HG03342 (cell line): ENCODE measurements at regions not wholly inside any gene's neighbourhood (a gene's known extent, or its start where the extent isn't known, plus 50 kb on each side); places are given as distances from the start of the nearest gene placed in this dataset.
"Not testable (repeated sequence)": the region's sequence is repeated elsewhere in the genome, so short reads cannot be mapped to it uniquely, and the experiment has no call there.

Experiments used
- ATAC-seq: cut with Tn5 transposase; IDR thresholded peaks from one replicate; pipeline ENCODE4 v1.9.1; 2021; ENCODE audit warnings: mild to moderate bottlenecking, moderate library complexity; ENCODE audit not compliant: unreplicated experiment

DNA sequence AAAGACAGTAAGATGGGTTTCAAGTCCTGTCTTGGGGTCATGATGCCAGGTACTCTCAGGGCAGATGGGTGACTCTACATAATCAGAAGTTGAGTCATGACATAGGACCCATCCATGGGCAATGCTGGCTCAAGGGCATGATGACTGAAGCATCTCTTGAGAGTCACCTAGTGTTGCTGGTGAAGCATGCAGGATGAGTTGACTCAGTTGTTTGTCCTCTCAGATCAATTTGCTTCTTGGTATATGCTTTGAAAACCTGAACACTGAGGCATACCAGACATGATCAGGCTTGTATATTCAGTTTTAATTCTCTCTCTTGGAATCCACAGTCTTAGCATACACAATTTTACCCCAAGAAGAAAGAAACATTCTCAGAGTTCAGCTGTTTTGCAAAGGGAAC, 658.9 kb upstream of the NXPH2 start:
- ATAC-seq, result no peak

DNA sequence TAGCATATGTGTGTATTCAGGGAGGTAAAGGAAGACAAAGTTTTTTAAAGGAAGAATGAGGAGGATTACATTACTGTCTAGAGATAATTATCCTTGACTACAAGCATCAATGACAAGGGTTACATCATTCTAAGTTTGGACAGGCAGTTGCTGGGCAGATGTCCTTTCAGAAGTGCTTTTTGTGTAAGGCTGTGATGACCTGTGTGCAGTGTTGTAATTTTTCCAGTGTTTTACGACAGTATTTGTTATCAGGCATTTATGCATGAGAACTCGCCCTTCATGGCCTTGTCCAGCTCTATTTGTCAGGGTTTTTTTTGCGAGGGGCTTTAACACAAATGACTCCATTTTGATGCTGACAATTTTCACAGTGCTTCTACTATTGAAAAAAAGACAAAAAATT, 658.3 kb upstream of the NXPH2 start:
- no peak for ATAC-seq

DNA sequence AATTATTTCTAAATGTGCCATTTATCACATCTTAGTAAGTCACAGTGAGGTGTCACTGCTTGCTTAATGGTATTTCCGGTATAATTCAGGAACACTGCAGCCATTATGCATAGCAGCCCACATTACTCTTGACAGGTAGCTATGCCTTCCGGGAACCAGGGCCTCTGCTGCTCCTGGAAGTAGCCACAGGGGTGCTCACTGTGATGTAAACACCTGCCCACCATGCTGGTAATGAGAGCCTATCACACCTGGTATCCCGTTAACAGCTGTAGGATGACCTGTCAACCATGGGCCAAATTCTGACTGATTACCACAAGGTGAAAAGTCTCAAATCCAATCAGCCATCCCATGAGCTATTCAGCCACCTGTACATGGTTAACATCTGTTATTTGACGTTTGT, 647.0 kb upstream of the NXPH2 start:
- ATAC-seq, result no peak

DNA sequence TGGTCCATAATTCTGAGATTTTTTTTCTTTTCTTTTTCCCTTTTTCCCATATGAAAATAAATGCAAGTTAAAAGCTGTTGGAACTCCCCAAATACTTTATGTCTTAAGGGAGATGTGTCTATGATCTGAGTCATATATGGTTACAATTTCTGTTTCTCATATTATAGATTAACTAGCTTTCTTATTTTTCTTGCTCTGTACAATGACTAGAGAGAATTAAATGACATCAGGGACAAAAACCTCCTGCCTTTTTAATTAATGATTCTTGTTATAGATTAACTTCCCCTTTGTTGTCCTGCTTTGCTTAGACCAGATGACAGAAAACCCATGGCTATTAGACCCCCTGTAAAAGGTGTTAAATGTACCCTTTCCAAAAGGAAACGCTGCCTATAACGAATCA, 643.9 kb upstream of the NXPH2 start:
- ATAC-seq, result no peak

DNA sequence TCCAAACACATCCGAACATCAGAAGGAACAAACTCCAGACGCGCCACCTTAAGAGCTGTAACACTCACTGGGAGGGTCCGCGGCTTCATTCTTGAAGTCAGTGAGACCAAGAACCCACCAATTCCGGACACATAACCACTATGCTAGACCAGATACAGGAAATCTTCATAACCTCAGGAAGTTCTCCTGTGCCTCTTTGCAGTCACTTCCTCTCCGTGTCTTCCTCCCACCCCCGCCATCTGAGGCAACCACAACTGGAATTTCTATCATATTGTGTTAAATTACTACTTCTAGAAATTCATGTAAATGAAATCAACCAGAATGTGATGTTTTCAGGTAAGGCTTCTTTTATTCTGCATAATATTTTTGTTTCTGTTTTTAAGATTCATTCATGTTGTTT, 631.0 kb upstream of the NXPH2 start:
- ATAC-seq, result no peak

DNA sequence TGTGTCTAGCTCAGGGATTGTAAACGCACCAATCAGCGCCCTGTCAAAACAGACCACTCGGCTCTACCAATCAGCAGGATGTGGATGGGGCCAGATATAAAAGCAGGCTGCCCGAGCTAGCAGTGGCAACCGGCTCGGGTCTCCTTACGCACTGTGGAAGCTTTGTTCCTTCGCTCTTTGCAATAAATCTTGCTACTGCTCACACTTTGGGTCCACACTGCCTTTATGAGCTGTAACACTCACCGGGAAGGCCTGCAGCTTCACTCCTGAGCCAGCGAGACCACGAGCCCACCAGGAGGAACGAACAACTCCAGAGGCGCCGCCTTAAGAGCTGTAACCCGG, 630.6 kb upstream of the NXPH2 start:
- ATAC-seq, result not testable (repeated sequence)

DNA sequence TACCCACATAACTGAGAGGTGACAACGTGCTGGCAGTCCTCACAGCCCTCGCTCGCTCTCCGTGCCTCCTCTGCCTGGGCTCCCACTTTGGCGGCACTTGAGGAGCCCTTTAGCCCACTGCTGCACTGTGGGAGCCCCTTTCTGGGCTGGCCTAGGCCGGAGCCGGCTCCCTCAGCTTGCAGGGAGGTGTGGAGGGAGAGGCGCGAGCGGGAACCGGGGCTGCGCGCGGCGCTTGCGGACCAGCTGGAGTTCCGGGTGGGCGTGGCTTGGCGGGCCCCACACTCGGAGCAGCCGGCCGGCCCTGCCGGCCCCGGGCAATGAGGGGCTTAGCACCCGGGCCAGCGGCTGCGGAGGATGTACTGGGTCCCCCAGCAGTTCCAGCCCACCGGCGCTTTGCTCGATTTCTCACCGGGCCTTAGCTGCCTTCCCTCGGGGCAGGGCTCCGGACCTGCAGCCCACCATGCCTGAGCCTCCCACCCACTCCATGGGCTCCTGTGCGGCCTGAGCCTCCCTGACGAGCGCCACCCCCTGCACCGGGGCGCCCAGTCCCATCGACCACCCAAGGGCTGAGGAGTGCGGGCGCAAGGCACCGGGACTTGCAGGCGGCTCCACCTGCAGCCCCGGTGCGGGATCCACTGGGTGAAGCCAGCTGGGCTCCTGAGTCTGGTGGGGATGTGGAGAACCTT, 630.1 kb upstream of the NXPH2 start:
- not testable (repeated sequence) for ATAC-seq

DNA sequence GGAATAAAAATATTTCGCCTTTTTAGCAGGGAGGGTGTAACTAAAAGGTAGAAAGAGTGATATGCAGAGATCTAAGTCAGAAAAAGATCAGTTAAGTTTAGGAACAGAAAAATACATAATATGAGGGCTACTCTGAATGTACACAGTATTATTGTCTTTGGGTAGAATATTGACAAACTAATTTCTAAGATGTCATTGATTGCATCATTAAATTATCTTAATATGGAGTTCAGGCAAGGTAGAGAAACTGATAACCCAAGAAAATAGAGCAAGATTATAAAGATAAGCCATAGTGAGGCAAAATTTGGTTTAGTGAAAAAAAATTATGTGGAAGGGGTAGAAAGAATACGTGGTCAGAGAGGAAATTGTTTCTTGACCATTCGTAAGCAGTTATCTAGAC, 629.0 kb upstream of the NXPH2 start:
- no peak for ATAC-seq

DNA sequence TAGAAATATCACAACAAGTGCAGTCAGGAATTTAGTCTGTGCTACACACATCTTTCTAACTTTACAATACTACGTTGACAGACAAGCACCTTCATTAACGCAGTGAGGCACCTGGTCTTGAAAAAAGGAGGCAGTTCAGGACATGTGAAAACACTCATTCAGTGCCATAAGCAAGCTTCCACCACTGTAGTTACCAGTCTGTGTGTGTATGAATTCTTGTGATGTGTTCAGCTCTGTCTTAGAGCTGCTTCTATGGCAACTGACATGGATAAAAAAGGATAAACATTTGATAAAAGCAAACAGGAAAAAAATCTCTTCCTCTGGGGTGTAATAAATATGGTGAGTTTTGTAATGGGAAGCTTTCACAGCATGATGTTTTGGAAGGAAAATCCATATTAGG, 623.8 kb upstream of the NXPH2 start:
- ATAC-seq, result no peak

DNA sequence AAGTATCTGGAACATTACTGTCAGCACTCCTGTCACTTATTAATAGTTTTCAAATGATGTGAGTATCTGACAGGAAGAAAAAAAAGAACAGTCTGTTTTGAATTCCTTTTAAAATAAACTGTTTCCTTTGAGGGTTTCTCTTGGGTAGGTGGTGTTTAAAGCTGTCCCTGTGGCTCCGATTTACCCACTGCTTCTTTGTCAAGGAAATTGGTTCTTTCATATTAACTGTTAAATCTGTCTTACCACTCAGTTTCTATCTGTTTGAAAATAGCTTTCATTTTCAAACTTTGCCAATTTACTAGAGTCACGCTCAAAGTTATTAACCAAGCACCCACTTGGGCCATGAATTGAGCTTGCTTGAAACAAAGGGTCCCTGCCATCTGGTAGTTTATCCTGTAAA, 614.6 kb upstream of the NXPH2 start:
- ATAC-seq, result no peak

DNA sequence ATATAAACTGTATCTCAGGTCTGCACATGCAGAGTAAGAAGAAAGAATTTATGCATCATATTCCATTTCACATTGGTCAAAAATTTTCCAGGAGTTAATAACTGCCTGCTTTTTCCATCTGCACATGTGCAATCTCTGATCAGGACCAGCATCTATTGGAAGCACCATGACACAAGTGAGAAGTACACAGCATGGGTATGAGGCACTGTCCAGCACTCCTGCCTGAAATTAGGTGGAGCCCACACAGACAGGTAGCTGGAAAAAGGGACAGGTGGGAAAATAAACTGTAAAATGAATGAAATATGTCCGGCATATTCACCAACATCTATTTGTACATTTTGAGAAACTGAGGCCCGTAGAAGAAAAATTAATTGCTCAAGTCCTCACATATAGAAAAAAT, 609.2 kb upstream of the NXPH2 start:
- ATAC-seq, result no peak

DNA sequence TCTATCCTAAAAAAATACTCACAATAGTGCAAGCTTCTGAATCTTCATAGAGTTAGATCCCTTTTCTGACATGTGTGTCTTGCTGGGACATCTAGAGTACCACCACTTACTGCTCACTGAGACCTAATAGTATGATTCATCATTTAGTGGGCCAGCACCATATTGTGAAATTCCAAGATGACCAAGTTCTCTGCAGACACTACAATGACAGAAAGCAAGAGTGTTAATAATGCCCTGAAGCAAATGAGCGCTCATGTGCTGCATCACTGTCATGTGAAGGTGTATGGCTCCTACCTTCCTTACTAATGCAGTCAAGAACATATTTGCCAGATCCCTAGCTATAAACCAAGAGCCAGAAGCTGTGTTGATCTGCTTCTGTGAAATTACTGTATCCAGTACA, 606.2 kb upstream of the NXPH2 start:
- no peak for ATAC-seq

DNA sequence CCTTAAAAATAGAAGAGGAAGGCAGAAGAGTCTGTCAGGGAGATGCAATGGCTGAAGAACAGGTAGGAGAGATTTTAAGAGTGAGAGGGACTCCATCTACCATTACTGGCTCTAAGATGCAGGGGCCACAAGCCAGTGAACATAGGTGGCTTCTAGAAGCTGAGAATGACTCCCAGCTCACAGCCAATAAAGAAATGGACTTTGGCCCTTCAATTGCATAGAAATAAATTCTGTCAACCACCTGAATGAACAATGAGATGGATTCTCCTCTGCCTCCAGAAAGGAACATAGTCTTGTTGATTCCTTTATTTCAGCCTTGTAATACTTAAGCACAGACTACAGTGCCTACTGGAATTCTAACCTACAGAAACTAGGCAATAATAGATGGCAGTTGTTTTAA, 603.3 kb upstream of the NXPH2 start:
- no peak for ATAC-seq

DNA sequence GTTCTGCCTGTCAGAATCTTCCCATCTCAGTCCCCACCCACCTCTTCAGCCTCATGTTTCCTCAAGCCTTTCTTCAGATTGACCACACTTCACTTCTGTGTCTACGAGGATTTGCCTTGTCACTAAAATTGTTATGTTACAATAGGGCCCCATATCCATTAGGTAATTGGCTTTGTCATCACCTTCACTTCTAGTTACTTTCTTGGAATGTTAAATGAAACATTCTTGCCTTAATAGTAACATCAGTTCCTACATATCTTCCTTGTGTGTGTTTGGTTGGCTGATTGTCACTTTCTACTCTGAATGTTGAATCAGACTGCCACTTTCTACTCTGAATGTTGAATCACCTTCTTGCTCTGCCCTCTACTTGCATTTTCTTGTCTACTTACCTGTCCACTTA, 599.9 kb upstream of the NXPH2 start:
- ATAC-seq, result no peak

DNA sequence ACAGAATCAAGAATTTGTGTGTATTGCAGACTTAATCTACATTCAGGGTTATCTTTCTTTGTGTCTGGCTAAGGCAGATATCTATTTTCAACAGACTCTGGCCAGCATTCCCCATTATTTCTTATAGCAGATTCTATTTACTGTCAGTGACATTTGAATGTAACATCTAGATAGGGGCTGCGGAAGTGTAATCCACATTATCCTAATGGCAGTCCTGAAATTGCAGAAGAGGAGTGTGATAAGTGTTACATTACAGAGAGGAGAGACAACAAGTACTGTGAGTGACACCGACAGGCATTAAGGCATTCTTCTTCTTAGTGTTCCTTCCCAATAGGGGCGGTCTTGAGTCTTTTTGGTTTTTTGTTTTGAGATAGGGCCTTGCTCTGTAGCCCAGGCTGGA, 598.2 kb upstream of the NXPH2 start:
- ATAC-seq, result no peak

DNA sequence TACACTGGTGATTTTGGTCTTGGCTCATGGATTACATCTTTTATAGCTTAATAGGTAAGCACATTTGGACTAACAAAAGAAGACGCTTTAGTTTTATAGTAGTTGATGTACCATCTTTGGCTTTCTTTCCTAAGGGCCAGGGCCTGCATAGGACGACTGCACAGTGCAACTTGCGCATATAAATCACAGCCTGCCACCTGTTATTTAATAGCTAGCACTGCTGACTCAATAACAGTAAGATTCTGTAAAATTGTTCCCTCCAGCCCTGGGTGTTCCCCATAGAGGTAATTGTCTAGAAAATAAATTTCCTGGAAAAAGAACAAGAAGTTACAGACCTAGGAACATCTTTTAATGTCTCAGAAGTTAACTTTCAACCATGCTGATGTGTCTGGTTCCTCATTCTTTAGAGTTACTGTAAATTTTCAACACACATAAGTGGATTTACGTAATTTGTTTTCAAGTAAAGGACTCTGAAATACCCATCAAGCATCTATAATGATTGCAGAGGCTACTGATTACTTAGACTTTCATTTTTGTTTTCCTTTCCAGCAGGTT, 594.2 kb upstream of the NXPH2 start:
- ATAC-seq, result no peak

DNA sequence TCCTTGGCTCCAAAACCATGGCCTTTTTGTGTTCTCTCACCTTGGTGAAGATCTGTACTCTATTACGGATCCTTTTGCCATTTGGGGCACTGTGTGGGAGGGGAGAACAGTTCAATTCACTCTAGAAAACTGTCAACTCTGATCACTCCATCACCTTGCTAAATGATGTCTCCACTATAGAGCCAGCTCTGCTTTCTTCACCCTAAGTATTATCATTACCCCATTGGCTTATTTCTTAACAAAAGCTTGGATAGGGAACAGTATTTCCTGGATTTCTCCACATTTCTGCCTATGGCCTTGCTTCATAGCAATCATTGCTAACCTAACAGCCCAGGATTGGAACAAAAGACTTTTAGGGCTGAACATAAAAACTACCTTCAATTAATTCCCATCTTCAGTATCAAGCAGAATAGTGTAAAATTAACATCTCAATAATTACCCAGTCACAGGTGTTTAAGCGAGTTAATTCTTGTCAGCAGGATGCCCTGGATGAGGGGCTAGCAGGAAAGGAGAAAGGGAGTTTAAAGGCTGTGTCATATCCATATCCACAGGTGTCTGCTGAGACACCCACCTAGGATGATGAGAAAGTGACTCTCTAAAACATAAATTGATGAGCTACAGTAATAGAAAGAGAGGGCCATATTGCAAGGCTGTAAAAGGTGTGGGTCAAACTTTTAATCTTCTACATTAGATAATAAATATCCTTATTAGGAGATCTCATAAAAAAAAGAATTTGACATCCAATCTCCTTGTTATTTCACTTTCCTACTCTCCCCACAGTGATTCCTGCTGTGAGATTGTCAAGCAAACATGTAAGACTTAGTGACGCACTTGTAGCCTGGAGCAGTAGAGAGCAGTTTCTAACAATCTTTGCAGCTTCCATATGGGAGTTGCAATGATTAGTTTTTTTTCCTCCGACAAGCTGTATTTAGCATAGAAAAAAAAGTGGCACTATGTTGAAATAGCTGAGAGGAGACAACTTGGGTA, 589.5 kb upstream of the NXPH2 start:
- ATAC-seq, result no peak

DNA sequence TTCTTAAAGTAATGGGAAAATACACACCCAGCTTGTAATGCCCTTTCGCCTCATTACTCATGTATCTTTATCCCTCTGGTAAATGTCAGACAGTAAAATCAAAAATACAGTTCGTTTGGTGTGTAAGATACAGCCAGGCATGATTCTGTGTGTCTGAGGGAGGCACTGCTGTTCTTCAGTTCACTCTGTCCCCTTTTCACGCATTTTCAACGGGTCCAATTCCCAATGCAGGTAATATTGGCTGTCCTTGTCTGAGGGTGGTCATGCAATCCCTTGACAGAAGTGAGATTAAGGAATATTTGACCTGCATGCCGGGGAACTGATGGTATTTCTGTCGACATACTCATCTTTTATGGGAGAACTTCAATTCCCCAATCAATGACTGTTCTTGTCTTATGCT, 587.2 kb upstream of the NXPH2 start:
- no peak for ATAC-seq

DNA sequence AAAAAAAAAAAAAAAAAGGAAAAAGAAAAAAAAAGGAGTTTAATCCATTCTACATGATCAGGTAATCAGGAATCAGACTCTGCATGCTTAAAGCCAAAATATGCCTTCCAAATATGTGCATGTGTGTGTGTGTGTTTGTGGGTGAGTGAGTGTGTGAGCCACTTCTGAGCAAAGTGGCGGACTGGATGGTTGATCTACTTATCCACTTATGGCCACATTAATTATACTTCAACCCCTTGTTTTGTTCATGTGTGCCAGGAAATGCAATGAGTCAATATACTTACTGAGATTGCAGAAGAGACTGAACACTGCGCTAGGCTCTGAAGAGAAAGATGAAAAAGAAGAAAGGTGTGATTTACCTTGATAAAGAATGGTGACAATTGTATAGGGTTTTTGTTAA, 586.5 kb upstream of the NXPH2 start:
- no peak for ATAC-seq

DNA sequence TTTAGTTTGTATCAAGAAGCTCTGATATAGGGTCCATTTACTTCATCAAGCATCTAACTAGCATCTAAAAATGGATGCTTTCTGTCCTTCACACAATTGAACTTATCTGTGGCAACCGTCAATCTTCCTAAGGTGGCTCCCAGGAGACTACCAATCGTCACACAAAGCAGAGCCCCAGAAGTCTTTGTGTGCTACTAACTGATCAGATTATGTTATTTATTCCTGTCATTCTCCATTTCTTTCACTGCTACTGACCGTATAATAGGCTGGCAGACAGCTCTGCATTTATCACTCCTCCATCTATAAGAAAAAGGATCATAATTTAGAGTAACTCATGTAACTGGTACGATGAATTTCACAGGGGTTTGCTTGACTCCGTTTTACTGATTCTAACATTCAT, 585.0 kb upstream of the NXPH2 start:
- no peak for ATAC-seq

DNA sequence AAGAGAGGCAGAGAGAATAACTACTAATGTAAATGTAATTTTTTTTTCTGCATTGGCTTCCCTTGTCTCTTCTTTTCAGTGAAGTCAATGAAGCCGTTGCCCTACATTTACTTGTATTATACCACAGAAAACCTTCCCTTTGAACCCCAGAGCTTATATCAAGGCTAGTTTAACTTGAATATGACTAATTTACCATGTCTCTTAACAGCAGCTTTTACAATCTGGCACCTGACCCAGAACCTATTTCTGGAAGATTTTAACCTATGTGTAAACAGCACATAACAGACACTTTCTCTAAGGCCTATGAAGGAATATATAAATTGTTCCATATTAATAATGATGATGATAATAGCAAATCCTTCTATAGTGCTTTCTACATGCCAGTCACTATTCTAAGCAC, 580.5 kb upstream of the NXPH2 start:
- no peak for ATAC-seq

DNA sequence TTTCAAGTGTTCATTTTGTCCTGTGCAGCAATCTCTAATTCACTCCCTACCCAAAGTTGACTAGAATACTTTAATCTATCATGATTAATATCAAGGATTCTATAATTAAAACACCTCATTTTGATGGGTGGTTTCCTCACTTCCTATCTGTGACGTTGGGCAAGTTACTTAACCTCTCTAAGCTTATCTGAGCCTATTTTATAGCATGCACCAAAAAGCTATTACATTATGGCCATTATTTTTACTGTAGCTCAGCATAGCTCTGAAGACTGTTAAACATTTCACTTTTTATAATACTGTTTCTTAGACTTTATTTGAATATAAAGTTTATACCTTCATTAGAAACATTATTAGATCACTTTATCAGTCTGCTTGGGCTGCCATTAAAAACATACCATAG, 579.6 kb upstream of the NXPH2 start:
- ATAC-seq, result no peak
